A673 (cell line): ENCODE measurements at regions not wholly inside any gene's neighbourhood (a gene's known extent, or its start where the extent isn't known, plus 50 kb on each side); places are given as distances from the start of the nearest gene placed in this dataset.

Experiments
- CTCF ChIP-seq: fragments of 300-800, 200-600 bp; sonication (generic); conservative IDR thresholded peaks from 2 replicates; pipeline ENCODE4 v1.5.1; 2017; ENCODE audit warnings: low read depth, mild to moderate bottlenecking, antibody characterized with exemption, low read length, moderate library complexity, mixed read lengths
- EZH2 ChIP-seq: fragments of 200-600 bp; sonication (generic); IDR thresholded peaks from 2 replicates; pipeline ENCODE4 v1.6.1; 2017; ENCODE audit warnings: borderline replicate concordance, low read depth, mild to moderate bottlenecking, mixed read lengths, antibody characterized with exemption, low read length; ENCODE audit not compliant: poor library complexity, severe bottlenecking

GRCh38 chr11:39628311-39628710 is 1831.1 kb downstream of the LRRC4C start:
- TF ChIP-seq CTCF: no peak
- TF ChIP-seq EZH2: no peak
